22Rv1 (cell line): ENCODE measurements at regions not wholly inside any gene's neighbourhood (a gene's known extent, or its start where the extent isn't known, plus 50 kb on each side); places are given as distances from the start of the nearest gene placed in this dataset.

ENCODE experiments used
- ZFX ChIP-seq: fragments of 450-650 bp; IDR thresholded peaks from 2 replicates; pipeline ENCODE4 v1.6.1; 2017; ENCODE audit warnings: antibody characterized with exemption, borderline replicate concordance
- TF ChIP-seq, protein P1 (sequence below): fragments of 450-650 bp; IDR thresholded peaks from 2 replicates; pipeline ENCODE4 v1.5.1; 2017; ENCODE audit warnings: mild to moderate bottlenecking

DNA sequence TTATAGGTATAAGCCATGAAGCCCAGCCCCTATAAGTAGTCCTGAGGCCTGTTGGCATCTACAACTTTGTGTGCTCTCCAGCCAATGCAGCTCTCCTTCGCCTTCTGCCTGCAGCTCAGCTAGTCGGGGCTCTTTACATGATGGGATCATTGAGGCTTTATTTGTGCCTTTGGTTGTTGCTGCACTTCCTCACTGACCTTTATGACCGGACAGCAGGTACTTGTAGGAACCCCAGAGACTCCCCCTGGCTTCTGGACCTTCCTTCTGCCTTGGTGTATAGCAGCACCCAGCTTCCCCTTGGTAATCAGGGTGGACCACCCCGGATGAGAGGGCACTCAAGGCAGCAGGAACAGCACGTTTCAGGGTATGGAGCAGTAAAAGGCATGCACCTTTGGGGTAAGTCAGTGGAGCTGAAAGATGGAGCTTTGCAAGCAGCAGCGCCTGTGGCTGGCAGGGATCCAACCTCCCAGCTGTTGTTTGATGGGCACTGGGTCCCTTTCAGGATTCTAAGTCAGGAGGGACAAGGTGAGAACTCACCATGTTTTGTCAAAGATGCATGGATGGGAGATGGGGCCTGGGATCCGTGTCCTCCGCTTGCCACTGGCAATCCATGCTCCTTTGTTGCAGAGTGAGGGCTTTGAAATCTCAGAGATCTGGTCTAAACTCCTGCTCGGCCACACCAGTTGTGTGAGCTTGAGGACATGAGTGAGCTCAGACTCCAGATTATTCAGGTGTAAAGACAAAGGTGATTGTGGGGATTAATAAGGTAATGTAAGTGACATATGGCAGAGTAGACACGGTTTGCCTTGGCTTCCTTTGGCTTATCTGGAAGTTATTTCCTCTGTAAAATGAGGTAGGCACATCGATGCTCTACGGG is 65.1 kb upstream of the KLF13 start:
- TF ChIP-seq, protein P1, sequence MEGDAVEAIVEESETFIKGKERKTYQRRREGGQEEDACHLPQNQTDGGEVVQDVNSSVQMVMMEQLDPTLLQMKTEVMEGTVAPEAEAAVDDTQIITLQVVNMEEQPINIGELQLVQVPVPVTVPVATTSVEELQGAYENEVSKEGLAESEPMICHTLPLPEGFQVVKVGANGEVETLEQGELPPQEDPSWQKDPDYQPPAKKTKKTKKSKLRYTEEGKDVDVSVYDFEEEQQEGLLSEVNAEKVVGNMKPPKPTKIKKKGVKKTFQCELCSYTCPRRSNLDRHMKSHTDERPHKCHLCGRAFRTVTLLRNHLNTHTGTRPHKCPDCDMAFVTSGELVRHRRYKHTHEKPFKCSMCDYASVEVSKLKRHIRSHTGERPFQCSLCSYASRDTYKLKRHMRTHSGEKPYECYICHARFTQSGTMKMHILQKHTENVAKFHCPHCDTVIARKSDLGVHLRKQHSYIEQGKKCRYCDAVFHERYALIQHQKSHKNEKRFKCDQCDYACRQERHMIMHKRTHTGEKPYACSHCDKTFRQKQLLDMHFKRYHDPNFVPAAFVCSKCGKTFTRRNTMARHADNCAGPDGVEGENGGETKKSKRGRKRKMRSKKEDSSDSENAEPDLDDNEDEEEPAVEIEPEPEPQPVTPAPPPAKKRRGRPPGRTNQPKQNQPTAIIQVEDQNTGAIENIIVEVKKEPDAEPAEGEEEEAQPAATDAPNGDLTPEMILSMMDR, result no peak
- TF ChIP-seq ZFX, result no peak
